ENCODE measurements at regions not wholly inside any gene's neighbourhood (a gene's known extent, or its start where the extent isn't known, plus 50 kb on each side); places are given as distances from the start of the nearest gene placed in this dataset.

DNA sequence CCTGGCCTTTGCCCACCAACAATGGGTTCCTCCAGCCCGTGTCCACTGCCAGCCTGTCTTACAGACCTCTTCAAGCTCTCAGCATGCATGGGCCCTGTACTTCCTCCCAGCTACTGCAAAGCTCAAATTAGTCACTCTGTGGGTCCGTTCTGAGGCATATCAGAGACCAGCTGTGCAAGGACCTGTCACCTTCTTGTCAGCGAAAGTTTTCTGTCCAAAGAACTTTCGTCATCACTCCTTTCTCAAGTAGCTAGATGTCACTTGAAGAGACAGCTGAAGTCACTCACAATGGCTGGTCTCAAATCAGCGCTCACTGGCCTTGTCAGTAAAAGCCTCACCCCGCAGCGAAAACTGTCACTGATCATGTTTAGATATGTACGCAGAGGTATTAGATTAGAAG, 91.4 kb upstream of the DYNLRB2 start:
- intact Hi-C loops (cut with DNase I), result no loop called here
- Histone ChIP-seq H3K36me3 (no peaks in the 10 kb centered on the region), H3K9me3 (no peaks in the 10 kb centered on the region), H3K4me3 (no peak overlapping the region), H3K27me3 (no peaks in the 10 kb centered on the region), H3K27ac (no peak overlapping the region), H3K4me1 (no peaks in the 10 kb centered on the region)
- DNase-seq, result no peak
- 80 to 83% methylated on average over 8 of the region's 8 CpGs for WGBS, 2 donors
- TF ChIP-seq, protein P1, sequence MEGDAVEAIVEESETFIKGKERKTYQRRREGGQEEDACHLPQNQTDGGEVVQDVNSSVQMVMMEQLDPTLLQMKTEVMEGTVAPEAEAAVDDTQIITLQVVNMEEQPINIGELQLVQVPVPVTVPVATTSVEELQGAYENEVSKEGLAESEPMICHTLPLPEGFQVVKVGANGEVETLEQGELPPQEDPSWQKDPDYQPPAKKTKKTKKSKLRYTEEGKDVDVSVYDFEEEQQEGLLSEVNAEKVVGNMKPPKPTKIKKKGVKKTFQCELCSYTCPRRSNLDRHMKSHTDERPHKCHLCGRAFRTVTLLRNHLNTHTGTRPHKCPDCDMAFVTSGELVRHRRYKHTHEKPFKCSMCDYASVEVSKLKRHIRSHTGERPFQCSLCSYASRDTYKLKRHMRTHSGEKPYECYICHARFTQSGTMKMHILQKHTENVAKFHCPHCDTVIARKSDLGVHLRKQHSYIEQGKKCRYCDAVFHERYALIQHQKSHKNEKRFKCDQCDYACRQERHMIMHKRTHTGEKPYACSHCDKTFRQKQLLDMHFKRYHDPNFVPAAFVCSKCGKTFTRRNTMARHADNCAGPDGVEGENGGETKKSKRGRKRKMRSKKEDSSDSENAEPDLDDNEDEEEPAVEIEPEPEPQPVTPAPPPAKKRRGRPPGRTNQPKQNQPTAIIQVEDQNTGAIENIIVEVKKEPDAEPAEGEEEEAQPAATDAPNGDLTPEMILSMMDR (IDR thresholded peaks at IDR 0.05), result no peak
- TF ChIP-seq EP300 (IDR thresholded peaks at IDR 0.05) (no peak), POLR2A (IDR thresholded peaks at IDR 0.05) (no peak), POLR2AphosphoS5 (IDR thresholded peaks at IDR 0.05) (no peak)

DNA sequence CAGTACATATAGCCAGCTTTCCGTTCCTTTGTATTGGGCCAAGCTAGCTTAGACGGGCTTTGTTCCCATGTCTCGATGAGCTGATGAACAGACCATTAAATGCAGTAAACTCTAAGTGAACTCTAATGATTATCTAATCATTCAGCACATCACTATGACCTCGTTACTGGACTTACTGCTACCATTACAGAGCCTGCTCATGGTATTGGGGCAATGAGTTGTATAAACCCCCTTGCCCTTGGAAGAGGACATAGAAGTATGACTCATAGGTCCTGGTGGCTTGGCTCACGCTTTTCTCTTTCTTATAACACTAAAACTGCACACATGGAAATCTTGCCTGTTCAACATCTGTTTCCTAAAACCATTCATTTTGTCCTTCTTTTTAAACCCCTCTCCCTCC, 93.6 kb upstream of the DYNLRB2 start:
- WGBS, 2 donors, result 79% methylated on average over 5 of the region's 5 CpGs
- no peaks in the 10 kb centered on the region for H3K36me3 ChIP-seq
- intact Hi-C loops (cut with DNase I), result no loop called here
- DNase-seq, result no peak
- no peaks in the 10 kb centered on the region for H3K27me3 ChIP-seq
- H3K4me3 ChIP-seq, result no peak overlapping the region
- no peaks in the 10 kb centered on the region for H3K9me3 ChIP-seq
- TF ChIP-seq POLR2AphosphoS5 (IDR thresholded peaks at IDR 0.05), result no peak
- TF ChIP-seq EP300 (IDR thresholded peaks at IDR 0.05), result no peak
- no peak for TF ChIP-seq POLR2A (IDR thresholded peaks at IDR 0.05)
- TF ChIP-seq, protein P1 (IDR thresholded peaks at IDR 0.05), result no peak
- H3K27ac ChIP-seq, result no peak overlapping the region
- no peaks in the 10 kb centered on the region for H3K4me1 ChIP-seq

DNA sequence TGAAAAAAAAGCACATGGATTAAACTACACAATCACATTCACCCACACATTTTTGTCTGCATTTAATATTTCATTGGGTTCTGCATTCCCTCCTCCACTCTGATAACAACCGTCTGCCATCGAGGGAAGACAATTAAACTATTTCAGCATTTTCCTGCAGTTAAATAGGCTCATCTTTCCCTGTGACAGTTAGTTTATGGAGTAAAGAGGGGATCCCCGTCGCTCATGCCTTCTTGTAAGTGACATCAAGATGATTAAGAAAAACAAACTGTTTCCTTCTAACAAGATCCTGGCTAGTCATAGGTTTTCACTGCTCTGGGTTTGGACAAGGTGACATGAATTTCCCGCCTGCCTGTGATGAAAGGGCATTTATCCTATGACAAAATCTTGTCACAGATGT, 98.0 kb upstream of the DYNLRB2 start:
- no peaks in the 10 kb centered on the region for H3K27me3 ChIP-seq
- H3K4me3 ChIP-seq, result no peak overlapping the region
- H3K27ac ChIP-seq, result no peak overlapping the region
- intact Hi-C loops (cut with DNase I), result no loop called here
- no peak for TF ChIP-seq EP300 (IDR thresholded peaks at IDR 0.05)
- TF ChIP-seq, protein P1 (IDR thresholded peaks at IDR 0.05), result no peak
- TF ChIP-seq POLR2A (IDR thresholded peaks at IDR 0.05), result no peak
- no peak for TF ChIP-seq POLR2AphosphoS5 (IDR thresholded peaks at IDR 0.05)
- H3K36me3 ChIP-seq, result no peaks in the 10 kb centered on the region
- 68 to 72% methylated on average over 5 of the region's 5 CpGs for WGBS, 2 donors
- DNase-seq, result no peak
- H3K4me1 ChIP-seq, result no peaks in the 10 kb centered on the region
- H3K9me3 ChIP-seq, result no peaks in the 10 kb centered on the region

DNA sequence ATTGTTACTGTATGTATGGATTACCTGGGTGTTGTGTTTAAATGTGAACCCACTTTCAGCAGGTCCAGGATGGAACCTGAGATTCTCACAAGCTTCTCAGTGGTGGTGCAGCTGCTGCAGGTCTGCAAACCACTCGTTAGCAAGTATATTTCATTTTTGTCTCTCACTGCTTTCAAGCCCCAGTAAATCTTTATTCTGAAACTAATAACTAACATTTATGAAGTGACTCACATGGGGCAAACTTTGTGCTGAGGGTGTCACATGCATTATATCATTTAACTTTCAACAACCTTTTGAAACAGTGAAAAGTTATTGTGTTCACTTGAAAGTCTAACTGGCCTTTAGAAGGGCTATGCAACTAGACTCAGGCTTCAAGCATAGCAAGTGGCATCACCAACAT, 98.9 kb upstream of the DYNLRB2 start:
- intact Hi-C loops (cut with DNase I), result no loop called here
- 58 to 70% methylated on average over 1 of the region's 1 CpG for WGBS, 2 donors
- no peak for DNase-seq
- no peak for TF ChIP-seq POLR2AphosphoS5 (IDR thresholded peaks at IDR 0.05)
- TF ChIP-seq, protein P1 (IDR thresholded peaks at IDR 0.05), result no peak
- TF ChIP-seq EP300 (IDR thresholded peaks at IDR 0.05), result no peak
- no peak for TF ChIP-seq POLR2A (IDR thresholded peaks at IDR 0.05)
- no peaks in the 10 kb centered on the region for H3K4me1 ChIP-seq
- H3K36me3 ChIP-seq, result no peaks in the 10 kb centered on the region
- H3K4me3 ChIP-seq, result no peak overlapping the region
- H3K27ac ChIP-seq, result no peak overlapping the region
- H3K9me3 ChIP-seq, result no peaks in the 10 kb centered on the region
- H3K27me3 ChIP-seq, result no peaks in the 10 kb centered on the region

DNA sequence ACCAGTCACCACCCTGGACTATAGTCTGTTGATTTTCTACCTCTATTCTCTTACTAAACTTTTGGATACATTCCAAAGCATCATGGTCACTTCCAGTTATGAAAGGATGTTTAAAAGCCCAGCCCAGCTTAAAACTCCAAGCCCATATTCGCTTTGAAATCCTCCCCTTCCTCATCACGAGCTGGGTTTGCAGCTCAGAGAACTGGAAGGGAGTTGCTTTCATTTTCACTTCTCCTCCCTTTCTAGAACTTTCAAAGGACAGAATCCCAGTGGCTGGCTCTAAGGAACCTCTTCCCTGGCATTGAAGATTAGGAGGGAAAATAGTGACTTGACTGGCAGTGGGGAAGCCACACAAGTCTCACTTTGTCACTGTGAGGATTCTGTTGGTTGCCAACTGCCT, 100.1 kb upstream of the DYNLRB2 start:
- no peaks in the 10 kb centered on the region for H3K9me3 ChIP-seq
- H3K4me1 ChIP-seq, result no peaks in the 10 kb centered on the region
- 29 to 42% methylated on average over 2 of the region's 2 CpGs for WGBS, 2 donors
- H3K27me3 ChIP-seq, result no peaks in the 10 kb centered on the region
- H3K27ac ChIP-seq, result no peak overlapping the region
- no peaks in the 10 kb centered on the region for H3K36me3 ChIP-seq
- no peak for DNase-seq
- H3K4me3 ChIP-seq, result no peak overlapping the region
- TF ChIP-seq, protein P1 (IDR thresholded peaks at IDR 0.05), result no peak
- TF ChIP-seq EP300 (IDR thresholded peaks at IDR 0.05), result no peak
- no peak for TF ChIP-seq POLR2AphosphoS5 (IDR thresholded peaks at IDR 0.05)
- no peak for TF ChIP-seq POLR2A (IDR thresholded peaks at IDR 0.05)
- intact Hi-C loops (cut with DNase I), result no loop called here
